Neural progenitor cell (in vitro differentiated cells): ENCODE measurements at regions not wholly inside any gene's neighbourhood (a gene's known extent, or its start where the extent isn't known, plus 50 kb on each side); places are given as distances from the start of the nearest gene placed in this dataset.

ENCODE experiments used
- DNase-seq: peaks from one replicate; pipeline ENCODE4 v3.0.0-alpha.2; 2016; ENCODE audit warnings: low spot score
- H2AFZ ChIP-seq: fragments of 200-600 bp; sonication (generic); replicated peaks from 2 replicates; pipeline ENCODE4 v1.6.1; 2016; ENCODE audit warnings: antibody characterized with exemption
- H3F3A ChIP-seq: fragments of 200-600 bp; sonication (generic); 2 replicates; pipeline ENCODE4 v1.6.1; 2016; ENCODE audit warnings: antibody characterized with exemption, low read depth
- H3K27ac ChIP-seq: fragments of 200-600 bp; sonication (generic); 2 replicates; pipeline ENCODE4 v1.5.1; 2016; ENCODE audit warnings: mild to moderate bottlenecking
- H3K27me3 ChIP-seq: fragments of 200-600 bp; sonication (generic); 2 replicates; pipeline ENCODE4 v1.6.1; 2016; ENCODE audit warnings: mild to moderate bottlenecking, moderate library complexity
- H3K36me3 ChIP-seq: fragments of 200-600 bp; sonication (generic); 2 replicates; pipeline ENCODE4 v1.5.1; 2016
- H3K4me1 ChIP-seq: fragments of 200-600 bp; sonication (generic); 2 replicates; pipeline ENCODE4 v1.6.1; 2016; ENCODE audit warnings: mixed run types
- H3K4me2 ChIP-seq: fragments of 200-600 bp; sonication (generic); 2 replicates; pipeline ENCODE4 v1.6.1; 2016
- H3K4me3 ChIP-seq: fragments of 200-600 bp; sonication (generic); 2 replicates; pipeline ENCODE4 v1.5.1; 2016
- H3K79me2 ChIP-seq: fragments of 200-600 bp; sonication (generic); 2 replicates; pipeline ENCODE4 v1.6.1; 2016; ENCODE audit warnings: low read depth
- H3K9ac ChIP-seq: fragments of 200-600 bp; sonication (generic); 2 replicates; pipeline ENCODE4 v1.6.1; 2016
- H3K9me3 ChIP-seq: fragments of 200-600 bp; sonication (generic); 2 replicates; pipeline ENCODE4 v1.5.1; 2016; ENCODE audit warnings: low read depth
- H4K20me1 ChIP-seq: fragments of 200-600 bp; sonication (generic); 2 replicates; pipeline ENCODE4 v1.6.1; 2016; ENCODE audit warnings: low read depth
- H3K27ac Mint-ChIP-seq: 3 replicates; pipeline ENCODE4 v1.8.0; 2021; ENCODE audit warnings: mixed read lengths
- H3K27me3 Mint-ChIP-seq: 2 replicates; pipeline ENCODE4 v1.8.0; 2022; ENCODE audit warnings: low read depth, mild to moderate bottlenecking, inconsistent platforms, moderate library complexity, mixed read lengths; ENCODE audit not compliant: insufficient read depth
- H3K36me3 Mint-ChIP-seq: 3 replicates; pipeline ENCODE4 v1.8.0; 2021; ENCODE audit warnings: mixed read lengths
- H3K4me1 Mint-ChIP-seq: 3 replicates; pipeline ENCODE4 v1.8.0; 2021; ENCODE audit warnings: mixed read lengths
- H3K4me3 Mint-ChIP-seq: 3 replicates; pipeline ENCODE4 v1.8.0; 2021; ENCODE audit warnings: mild to moderate bottlenecking, moderate library complexity, mixed read lengths
- H3K9me3 Mint-ChIP-seq: 3 replicates; pipeline ENCODE4 v1.8.0; 2020; ENCODE audit warnings: mixed read lengths
- EZH2 ChIP-seq: fragments of 200-600 bp; sonication (generic); IDR thresholded peaks from 2 replicates; pipeline ENCODE4 v1.6.1; 2017; ENCODE audit warnings: antibody characterized with exemption, mild to moderate bottlenecking, moderate library complexity
- EZH2phosphoT487 ChIP-seq: fragments of 200-600 bp; sonication (generic); IDR thresholded peaks from 2 replicates; pipeline ENCODE4 v1.6.1; 2017; ENCODE audit warnings: antibody characterized with exemption
- TF ChIP-seq, protein P1 (sequence below): fragments of 200-600 bp; sonication (generic); IDR thresholded peaks from 2 replicates; pipeline ENCODE4 v1.5.1; 2017; ENCODE audit warnings: antibody characterized with exemption, mild to moderate bottlenecking

DNA sequence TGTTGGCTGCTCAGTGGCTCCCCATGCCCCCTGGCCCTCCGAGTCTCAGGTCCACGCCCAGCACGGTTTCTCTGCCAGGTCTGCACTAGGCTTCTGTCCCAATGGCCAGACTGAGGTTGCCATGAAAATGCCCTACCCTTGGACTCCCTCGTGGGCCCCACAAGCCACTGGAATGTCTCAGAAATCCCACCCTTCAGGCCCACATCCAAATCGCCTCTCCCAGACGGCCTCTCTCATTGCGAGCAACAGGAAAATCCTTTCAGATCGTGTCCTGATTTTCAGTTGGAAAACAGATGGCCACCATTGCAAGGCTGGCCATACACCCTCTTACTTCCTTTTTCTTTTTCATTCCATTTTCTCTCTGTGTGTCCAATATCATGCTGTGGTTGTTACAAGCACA lies 77.3 kb downstream of the IRF2BPL start:
- Histone ChIP-seq H3K27ac (no peak overlapping the region), H3F3A (peaks cover 34% of the 10 kb centered on the region), H3K36me3 (no peaks in the 10 kb centered on the region), H3K27me3 (no peaks in the 10 kb centered on the region), H3K9ac (no peak overlapping the region), H3K4me3 (no peak overlapping the region), H3K4me2 (no peak overlapping the region), H3K4me1 (peaks cover 30% of the 10 kb centered on the region), H2AFZ (no peak overlapping the region), H3K79me2 (no peaks in the 10 kb centered on the region), H3K9me3 (no peaks in the 10 kb centered on the region), H4K20me1 (no peaks in the 10 kb centered on the region)
- peaks cover 68% of the 10 kb centered on the region for H3K4me1 Mint-ChIP-seq
- H3K9me3 Mint-ChIP-seq, result no peaks in the 10 kb centered on the region
- H3K27ac Mint-ChIP-seq, result peak overlapping the region; percentile 22
- TF ChIP-seq EZH2phosphoT487 (no peak), EZH2 (no peak)
- TF ChIP-seq, protein P1, sequence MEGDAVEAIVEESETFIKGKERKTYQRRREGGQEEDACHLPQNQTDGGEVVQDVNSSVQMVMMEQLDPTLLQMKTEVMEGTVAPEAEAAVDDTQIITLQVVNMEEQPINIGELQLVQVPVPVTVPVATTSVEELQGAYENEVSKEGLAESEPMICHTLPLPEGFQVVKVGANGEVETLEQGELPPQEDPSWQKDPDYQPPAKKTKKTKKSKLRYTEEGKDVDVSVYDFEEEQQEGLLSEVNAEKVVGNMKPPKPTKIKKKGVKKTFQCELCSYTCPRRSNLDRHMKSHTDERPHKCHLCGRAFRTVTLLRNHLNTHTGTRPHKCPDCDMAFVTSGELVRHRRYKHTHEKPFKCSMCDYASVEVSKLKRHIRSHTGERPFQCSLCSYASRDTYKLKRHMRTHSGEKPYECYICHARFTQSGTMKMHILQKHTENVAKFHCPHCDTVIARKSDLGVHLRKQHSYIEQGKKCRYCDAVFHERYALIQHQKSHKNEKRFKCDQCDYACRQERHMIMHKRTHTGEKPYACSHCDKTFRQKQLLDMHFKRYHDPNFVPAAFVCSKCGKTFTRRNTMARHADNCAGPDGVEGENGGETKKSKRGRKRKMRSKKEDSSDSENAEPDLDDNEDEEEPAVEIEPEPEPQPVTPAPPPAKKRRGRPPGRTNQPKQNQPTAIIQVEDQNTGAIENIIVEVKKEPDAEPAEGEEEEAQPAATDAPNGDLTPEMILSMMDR, result no peak
- DNase-seq, result no peak
- no peaks in the 10 kb centered on the region for H3K36me3 Mint-ChIP-seq
- peaks cover 8% of the 10 kb centered on the region for H3K27me3 Mint-ChIP-seq
- H3K4me3 Mint-ChIP-seq, result peak overlapping the region; percentile 14

DNA sequence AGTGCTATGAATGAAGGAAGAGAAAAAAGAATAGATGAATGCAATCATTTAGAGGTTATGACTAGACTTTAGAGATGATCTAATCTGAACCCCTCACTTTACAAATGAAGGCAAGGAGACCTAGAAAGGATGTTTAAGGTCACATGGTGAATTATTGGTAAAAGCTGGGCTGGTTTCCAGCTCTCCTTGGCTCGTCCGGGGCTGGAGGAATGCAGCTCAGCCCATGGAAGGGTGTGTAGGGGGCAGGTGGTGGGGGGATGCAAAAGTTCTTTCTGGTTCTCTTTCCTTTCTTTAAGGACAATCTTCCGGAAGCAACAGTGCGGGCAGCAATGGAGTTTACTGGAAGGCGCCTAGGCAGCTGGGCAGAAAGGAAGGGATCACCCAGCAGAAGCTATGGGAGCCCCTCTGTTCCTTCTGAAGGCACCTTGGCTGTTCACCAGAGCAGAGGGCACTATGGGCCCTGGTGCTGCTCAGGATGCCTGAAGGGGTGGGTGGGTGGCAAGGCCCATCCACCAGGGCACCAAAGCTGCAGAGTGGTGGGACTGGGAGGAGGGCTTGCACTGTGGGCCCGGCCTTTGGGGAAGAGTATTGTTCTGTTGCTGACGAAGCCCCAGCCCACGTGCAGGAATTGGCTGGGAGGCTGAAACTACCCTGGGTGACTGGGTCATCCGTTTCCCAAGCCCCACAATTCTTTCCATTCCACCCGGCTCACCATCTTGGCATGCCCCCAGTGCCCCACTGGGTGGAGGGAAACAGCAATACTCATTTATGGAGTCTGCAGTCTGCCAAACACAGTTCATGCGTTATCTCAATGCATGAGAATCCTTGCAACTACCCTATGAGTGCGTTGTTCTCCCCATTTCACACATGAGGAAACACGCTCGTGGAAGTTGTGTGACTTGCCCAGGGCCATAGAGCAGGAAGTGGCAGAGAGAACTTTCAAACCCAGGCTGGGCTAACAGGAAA lies 78.2 kb downstream of the IRF2BPL start:
- Histone ChIP-seq H3K36me3 (no peaks in the 10 kb centered on the region), H3K9ac (no peak overlapping the region), H3K27me3 (no peaks in the 10 kb centered on the region), H3K4me3 (no peak overlapping the region), H2AFZ (no peak overlapping the region), H3F3A (peaks cover 26% of the 10 kb centered on the region), H4K20me1 (no peaks in the 10 kb centered on the region), H3K79me2 (no peaks in the 10 kb centered on the region), H3K4me2 (no peak overlapping the region), H3K4me1 (peaks cover 22% of the 10 kb centered on the region), H3K27ac (no peak overlapping the region), H3K9me3 (no peaks in the 10 kb centered on the region)
- Mint-ChIP-seq H3K4me3 (no peak overlapping the region), H3K9me3 (no peaks in the 10 kb centered on the region), H3K27ac (peak overlapping the region; percentile 70), H3K4me1 (peaks cover 60% of the 10 kb centered on the region), H3K36me3 (no peaks in the 10 kb centered on the region), H3K27me3 (peaks cover 8% of the 10 kb centered on the region)
- TF ChIP-seq, protein P1, result no peak
- no peak for TF ChIP-seq EZH2phosphoT487
- TF ChIP-seq EZH2, result no peak
- DNase-seq, result no peak

DNA sequence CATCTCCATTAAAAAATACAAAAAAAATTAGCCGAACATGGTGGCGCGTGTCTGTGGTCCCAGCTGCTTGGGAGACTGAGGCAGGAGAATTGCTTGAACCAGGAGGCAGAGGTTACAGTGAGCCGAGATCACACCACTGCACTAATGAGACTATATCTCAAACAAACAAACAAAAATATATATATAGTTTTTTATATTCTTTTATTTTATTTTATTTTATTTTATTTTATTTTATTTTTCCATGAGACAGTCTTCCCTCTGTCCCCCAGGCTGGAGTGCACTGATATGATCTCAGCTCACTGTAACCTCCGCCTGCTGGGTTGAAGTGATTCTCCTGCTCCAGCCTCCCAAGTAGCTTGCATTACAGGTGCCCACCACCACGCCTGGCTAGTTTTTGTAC lies 79.5 kb downstream of the IRF2BPL start:
- Histone ChIP-seq H3K36me3 (no peaks in the 10 kb centered on the region), H3K27ac (no peak overlapping the region), H4K20me1 (no peaks in the 10 kb centered on the region), H2AFZ (no peak overlapping the region), H3K27me3 (no peaks in the 10 kb centered on the region), H3K79me2 (no peaks in the 10 kb centered on the region), H3K9me3 (no peaks in the 10 kb centered on the region), H3K9ac (no peak overlapping the region), H3F3A (peaks cover 20% of the 10 kb centered on the region), H3K4me1 (peaks cover 16% of the 10 kb centered on the region), H3K4me3 (no peak overlapping the region), H3K4me2 (no peak overlapping the region)
- Mint-ChIP-seq H3K9me3 (no peaks in the 10 kb centered on the region), H3K27me3 (peaks cover 8% of the 10 kb centered on the region), H3K36me3 (no peaks in the 10 kb centered on the region), H3K4me3 (peak overlapping the region; percentile 62), H3K4me1 (peaks cover 57% of the 10 kb centered on the region), H3K27ac (peak overlapping the region; percentile 86)
- TF ChIP-seq, protein P1, result no peak
- TF ChIP-seq EZH2, result no peak
- no peak for TF ChIP-seq EZH2phosphoT487
- no peak for DNase-seq
